UCSD-AML1 (cell line): ENCODE measurements at regions not wholly inside any gene's neighbourhood (a gene's known extent, or its start where the extent isn't known, plus 50 kb on each side); places are given as distances from the start of the nearest gene placed in this dataset.
"Not testable (repeated sequence)": the region's sequence is repeated elsewhere in the genome, so short reads cannot be mapped to it uniquely, and the experiment has no call there.

Source experiments
- DNase-seq: peaks from one replicate; lab custom pipeline; 2025; ENCODE audit not compliant: unreplicated experiment; lab: John Stamatoyannopoulos, UW

DNA sequence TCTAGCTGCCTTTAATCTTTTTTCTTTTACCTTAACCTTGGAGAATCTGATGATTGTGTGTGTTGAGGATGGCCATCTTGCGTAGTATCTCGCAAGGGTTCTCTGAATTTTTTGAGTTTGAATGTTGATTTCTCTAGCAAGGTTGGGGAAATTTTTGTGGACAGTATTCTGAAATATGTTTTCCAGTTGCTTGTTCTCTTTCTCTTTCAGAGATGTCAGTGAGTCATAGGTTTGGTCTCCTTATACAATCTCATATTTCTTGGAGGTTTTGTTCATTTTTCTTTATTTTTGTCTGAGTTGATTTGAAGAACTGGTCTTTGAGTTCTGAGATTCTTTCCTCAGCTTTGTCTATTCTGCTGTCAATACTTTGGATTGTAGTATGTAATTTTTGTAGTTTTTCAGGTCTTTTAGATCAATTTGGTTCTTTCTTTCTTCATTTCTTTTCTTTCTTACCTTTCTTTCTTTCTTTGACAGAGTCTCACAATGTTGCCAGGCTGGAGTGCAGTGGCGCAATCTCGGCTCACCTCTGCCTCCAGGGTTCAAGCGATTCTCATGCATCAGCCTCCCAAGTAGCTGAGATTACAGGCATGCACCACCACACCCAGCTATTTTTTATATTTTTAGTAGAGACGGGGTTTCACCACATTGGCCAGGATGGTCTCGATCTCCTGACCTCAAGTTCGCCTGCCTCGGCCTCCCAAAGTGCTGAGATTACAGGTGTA, 366.4 kb upstream of the RASGRP1 start:
- DNase-seq: no peak

DNA sequence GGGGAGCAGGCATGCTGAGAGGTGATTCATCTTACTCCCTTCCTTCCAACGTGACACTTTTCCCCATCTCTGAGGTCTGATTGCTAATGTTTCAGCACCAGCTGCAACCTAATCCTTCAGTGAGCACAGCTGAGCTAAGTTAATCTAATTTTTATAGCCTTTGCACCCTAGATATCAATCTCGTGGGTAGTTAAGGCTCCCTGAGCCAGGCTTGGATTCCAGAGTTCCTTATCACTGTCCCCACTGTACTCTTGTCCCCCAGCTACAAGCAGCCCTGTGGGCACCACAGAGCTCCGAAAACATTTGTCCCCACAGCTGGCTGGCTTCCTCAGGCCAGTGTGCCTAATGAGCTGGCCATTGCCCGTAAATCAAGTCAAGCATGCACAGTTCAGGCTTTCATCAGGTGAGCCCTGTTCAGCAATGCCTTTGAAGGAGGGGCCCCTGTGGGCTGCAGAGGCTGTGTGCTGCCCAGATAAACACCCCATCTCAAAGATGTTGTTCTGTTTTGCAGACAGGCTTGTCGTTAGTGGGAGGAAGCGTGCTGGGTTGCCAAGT, 376.9 kb upstream of the RASGRP1 start:
- DNase-seq: no peak

DNA sequence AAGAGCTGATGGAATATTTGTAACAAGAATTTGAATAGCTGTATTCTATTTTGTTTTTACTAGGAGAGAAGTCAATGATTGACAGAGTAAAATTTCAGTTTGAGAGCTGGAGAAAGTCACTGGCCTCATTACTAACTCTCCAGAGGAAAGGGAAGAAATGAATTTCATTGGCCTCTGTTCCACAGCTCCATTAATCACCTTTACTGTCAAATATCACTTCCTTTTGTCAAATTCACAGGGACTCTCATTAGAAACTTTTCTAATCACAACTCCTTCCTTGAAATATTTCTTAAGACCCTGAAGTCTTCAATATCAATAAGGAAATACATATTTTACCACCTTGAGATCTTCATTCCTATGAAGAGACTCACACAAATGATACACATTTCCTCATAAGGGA, 379.9 kb upstream of the RASGRP1 start:
- no peak for DNase-seq

DNA sequence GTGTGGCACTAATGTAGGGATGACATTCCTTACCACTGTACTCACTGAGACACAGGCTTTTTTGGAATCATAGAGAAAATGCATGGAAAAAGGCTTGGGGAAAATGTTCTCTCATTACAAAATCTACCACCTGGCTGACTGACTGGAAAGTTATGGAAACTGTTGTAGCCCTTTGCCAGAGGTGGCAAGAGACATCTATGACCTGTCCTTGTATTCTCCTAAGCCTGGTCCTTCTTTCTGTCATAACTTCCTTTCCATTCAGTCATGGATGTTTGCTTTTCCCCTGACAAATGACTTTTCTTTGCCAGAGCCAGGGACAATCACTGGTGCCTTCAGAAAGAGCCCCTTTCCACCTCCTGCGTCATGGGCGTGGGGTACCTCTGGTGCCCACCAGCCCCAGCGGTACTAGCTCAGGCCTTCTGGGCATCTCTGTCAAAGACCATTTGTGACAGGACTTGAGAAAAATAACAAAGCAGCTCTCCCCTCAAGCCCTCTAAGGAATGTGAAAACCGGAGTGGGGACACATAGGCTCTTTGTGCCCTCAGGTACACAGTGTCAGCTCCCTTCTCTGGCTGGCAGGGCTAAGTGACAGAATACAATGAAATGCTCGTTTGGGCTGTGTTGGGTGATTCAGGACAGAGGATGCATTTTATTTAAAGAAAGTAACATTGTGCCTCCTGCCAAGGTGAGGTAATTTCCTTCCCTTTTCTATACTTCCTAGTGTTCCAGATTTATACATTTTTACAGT, 381.1 kb upstream of the RASGRP1 start:
- DNase-seq: no peak

DNA sequence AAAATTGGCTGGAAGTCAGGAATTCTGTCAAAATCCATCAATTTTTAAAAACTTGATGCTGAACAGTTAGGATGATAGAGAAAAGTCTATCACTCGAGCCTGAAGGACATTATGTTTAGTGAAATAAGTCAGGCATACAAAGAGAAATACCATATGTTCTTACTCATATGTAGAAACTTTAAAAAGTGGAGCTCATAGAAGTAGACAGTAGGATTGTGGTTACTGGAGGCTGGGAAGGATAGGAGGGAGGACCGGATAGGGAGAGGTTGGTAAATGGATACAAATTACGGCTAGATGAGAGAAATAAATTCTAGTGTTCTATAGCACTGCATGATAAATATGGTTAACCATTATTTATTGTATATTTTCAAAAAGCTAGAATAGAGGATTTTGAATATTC, 389.5 kb upstream of the RASGRP1 start:
- DNase-seq: no peak

DNA sequence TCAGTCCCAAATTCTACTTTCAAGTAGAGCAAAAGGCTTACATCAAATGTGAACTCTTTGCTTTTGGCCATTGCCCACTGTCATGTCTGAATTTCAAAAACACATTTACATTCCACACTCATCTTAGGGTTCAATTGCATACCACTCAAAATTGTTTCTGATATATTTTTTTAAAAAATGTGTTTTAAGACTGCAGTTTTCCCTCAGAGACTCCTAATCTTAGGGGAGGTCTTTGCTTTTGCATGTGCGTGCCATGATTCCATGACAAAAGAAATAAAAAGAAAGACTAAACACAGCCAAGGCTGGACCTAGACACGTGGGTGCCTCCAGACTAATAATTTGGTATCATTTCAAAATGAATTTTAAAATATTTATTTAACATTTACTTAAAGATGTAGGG, 396.8 kb upstream of the RASGRP1 start:
- no peak for DNase-seq

DNA sequence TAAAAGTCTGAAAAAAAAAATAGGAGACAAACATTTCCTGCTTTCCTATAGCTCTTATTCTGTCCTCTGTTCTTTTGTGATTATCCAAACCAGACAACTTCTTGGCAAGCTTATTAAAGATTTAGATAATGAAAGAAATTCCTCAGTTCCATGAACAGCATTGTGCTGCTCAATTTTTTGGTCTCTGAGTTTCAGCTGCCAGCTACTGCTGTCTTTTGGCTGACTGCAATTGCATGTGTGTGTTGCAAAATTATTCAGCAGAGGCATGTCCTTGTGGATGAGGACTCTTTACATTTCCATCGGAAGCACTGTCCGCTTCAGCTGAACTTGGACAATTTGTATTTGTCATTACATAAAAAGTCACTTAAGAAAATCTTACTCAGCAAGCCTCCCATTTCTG, 397.3 kb upstream of the RASGRP1 start:
- no peak for DNase-seq

DNA sequence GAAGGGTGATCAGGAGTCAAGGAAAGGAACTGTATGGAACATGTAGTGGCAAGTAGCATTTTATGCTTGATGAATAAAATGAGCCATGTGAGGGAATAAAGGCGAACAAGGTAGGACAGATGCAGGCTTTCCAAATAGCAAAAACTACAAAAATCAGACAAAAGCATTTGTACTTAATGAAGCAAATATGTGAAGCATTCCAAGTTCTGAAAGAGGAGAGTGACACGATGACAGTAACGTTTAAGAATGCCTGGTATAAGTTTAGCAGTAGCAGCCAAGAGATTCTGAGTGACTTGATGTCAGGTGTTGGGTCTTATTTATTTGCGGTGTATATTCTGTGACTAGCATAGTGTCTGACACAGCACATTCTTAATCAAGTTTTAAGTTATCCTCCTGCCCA, 408.2 kb upstream of the RASGRP1 start:
- no peak for DNase-seq

DNA sequence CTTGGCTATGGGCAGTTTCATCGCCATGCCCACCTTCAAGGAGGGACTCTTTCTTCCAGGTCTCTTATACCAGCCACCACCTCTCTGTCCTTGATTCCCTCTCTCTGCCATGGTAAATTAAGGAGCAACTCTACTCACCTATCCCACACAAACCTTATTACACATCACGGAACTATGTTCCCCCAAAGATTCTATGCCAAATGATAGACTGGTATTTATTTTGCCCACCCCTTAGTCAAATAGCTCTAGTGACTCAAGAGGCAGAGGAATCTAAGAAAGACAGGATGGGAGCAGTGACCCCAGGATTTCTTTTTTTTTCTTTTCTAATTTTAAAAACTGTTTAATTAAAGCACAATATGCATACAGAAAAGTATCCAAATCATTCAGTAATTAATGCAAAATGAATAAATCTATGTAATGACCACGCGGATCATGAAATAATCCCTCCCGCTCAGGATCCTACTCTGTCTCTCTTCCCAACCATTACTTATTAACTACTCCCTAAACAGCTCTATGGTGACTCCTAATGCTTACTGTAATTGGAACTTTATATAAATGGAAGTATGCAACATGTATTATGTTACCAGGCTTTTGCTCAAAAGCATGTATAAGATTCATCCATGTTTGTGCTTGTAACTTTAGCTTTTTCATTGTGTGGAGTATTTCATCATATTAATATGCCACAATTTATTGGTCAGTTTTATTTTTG, 410.8 kb upstream of the RASGRP1 start:
- no peak for DNase-seq

DNA sequence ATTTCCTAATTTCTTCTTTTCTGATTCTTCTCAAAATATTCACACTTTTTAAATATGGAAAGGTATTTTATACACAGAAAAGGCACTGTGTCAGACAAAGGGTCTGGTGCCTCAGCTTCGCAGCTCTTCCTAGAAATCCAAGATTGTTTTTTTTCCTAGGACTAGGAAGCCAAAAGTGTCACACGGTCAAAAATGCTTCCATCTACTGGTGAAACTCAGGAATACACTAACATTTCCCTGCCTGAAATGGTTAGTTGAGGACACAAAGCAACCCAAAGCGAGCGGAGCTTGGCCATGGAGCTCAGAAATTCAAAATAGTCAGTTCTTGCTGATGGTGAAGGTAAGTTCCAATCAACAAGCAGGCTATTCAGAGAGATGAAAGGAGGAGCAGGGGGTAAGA, 426.5 kb upstream of the RASGRP1 start:
- DNase-seq: no peak

DNA sequence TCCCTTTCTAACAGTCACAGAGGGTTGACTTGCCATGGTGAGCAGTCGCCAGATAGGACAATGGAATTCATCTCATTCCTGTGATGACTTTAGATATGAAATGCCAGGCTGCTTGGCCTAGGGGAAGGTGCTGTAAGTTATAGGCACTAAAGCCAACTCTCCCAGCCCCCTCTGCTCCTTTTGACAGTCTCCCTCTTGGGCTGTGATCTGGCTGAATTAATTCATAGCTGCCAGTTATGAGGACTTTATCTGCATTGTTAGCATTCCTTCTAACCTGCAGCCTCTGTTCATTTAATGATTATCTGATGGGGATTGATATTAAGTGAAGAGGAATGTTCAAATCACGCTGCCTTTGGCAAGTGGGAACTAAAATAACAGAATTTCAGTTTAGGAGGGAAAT, 427.1 kb upstream of the RASGRP1 start:
- no peak for DNase-seq

DNA sequence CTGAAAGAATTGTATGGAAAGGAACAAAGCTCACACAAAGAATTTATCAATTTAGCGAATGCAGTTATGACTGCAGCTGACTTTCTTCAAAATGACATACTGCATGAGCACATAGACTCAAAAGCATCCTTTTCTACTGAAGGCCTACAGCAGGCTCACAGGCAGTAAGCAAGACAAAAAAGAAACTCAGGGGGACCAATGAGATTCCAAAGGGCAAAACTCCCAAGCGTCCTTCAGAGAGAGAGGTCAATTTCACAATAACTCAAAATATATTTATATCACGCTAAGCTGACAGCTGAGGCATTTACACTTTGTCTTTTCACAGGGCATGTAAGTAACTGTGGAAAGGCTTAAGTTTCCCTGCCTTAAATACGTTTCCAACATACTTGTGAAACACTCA, 427.9 kb upstream of the RASGRP1 start:
- DNase-seq: no peak

DNA sequence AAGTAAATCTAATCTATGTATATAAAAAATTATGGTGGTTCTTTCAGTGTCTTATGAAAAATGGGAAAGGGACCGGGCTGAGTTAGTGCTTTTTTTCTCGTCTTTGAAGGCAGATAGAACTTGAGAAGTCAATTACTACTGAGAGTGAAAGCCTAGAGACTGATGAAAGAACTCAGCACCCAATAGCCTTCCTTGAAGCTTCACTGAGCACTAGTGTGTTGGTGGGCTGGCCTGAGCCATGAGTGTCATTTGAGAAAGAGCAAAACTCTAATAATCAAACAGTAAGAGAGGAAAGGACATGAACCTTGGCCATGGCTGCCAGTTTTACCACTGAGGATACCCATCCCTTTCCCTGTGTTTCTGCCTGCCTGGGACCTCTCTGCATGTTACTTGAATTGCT, 428.3 kb upstream of the RASGRP1 start:
- no peak for DNase-seq

DNA sequence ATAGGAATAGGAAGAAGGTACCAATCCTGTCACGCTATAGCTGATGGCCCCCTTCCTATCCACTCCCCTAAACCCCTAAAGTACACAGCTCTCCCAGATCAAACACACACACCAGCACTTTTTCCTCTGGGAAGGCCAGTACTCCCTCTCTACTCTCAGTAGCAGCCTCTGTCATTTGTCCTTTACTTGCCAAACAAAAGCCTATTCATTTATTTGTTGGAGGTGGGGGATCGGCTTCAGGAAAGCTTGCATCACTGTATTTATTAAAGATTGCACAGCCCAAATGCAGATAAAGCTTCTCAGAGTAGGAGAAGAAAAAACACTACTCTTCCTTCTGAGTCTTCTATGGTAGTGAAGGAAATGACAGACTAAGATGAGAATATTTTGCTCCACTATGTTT, 429.7 kb upstream of the RASGRP1 start:
- no peak for DNase-seq

DNA sequence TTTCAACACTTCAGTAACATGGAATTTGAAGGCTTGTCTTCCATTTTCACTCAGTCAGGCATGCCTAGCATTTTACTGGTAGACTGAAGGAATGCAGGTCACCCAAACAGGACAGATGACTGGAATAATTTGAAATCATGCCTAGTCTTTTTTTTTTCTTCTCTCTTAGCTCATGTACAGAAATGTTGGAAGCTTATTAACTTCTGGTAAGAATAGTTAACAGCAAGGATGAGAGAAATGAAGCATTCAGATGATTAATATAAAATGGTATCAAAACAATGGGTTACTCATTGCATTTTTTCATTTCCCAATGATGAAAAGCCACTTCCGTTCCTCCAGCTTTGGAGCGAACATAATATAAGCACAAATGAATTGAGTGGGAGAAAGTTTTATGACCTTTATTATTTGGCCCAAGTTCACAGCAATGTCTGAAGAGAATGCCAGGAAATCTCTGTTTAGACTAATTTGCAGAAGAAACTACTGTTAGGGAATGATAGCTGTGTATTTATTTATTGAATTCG, 431.6 kb upstream of the RASGRP1 start:
- DNase-seq: no peak

DNA sequence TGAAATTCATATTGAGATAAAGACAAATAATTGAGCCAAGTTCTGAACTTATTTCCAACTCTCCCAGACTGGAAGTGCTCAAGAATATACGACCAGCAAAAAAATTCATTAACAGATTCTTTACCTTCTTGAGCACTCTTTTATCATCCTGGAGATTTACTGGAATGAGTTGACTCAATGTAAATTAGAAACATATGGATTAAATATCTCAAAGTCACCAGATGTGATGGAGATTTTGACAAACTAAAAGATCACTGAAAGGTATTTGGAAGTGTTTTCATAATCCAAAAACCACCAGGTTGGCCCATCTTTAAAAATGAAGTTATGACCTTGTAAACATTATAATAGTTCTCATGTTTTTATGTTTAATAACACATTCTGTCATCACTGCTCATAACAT, 433.2 kb upstream of the RASGRP1 start:
- DNase-seq: no peak

DNA sequence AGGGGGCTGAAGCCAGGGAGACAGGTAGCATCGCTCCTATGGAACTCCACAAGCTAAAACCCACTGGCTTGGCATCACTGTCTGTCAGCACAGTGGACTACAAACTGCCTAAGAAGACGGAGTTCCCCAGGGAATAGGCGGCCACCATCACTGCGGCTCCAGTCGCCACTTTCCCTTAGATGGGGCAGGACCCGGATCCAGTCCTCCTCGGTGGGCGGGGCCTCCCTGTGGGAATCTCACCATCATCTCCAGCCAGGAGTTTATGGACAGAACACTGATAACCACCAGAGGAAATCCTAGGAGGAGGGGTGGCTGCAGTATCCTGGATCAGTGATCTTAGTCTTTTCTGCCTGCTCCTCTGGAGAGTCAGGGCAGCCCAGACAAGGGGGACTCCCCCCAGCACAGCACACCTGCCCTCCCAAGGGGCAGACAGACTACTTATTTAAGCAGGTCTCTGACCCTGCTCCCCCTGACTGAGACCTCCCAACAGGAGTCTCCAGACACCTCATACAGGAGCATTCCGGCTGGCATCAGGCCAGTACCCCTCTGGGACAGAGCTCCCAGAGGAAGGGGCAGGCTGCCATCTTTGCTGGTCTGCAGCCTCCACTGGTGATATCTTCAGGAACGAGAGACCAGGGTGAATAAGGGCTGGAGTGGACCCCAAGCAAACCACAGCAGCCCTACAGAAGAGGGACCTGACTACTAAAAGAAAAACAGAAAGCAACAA, 435.6 kb upstream of the RASGRP1 start:
- no peak for DNase-seq

DNA sequence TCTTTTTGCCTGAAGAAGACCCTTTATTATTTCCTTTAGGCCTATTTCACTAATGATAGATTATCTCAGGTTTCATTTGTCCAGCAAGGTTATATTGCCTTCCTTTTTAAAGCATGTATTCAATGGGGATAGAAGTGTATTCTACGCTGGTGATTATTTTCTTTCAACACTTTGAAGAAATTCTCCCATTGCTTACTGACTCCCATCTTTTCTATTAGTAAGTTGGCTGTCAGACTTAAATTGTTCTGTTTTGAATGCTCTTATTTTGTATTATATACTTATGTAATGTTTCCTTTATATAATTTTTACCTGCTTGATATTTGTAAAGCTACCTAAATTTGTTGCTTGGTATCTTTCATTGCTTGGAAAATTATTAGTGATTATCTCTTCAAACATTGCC, 445.1 kb upstream of the RASGRP1 start:
- DNase-seq: no peak

DNA sequence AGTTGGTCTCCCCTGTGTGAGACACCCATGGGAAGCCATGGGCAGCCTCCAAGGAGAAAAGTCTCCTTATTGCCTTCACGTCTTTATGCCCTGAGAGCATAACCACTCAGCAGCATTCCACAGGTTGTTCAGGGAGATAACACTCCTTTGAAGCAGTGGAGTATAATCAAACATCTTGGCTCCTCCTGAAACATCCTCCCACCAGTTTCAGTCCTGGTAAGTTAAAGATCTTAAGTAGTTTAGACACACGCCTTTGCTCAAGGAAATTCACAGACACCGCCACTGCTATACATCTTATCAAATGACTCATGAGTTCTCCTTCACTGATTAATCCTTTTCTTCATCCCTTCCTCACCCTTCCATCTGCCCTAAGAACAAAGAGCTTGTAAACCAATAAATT, 446.5 kb upstream of the RASGRP1 start:
- DNase-seq: not testable (repeated sequence)

DNA sequence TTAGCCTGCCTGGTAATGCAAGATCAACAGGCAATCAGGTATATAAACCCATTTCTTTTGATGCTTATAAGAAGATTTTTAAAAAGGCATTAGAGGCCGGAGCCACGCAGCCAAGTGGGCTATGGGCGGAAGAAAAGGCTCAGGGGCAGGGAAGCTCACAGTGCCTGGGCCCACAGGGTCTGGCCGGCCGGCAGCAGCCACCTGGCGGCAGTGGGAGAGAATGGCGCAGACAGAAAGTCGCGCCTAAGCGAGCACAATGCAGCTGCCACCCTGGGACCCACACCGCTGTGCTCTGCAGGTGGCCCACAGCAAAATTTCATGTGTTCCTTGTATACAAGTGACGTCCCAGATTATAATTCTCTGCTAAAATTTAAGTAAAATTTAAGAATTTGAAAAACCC, 448.6 kb upstream of the RASGRP1 start:
- DNase-seq: no peak

DNA sequence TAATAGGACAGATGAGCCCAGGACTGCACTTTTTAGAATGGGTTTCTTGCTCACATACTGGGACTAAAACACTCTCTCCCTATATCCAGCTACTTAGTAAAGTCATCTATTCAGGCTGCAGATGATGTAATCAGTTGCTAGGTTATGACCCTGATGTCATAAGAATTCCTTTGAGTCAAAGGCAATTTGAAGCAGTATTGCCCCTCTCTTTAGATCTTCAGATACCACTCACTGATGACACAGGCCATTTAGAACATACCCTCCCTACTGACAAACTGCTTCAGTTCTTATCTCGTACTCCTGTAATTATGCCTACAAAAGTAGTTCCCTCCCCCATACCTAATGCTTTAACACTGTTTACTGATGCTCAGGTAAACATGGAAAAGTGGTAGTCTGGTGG, 450.1 kb upstream of the RASGRP1 start:
- no peak for DNase-seq
